ENCODE measurements at regions not wholly inside any gene's neighbourhood (a gene's known extent, or its start where the extent isn't known, plus 50 kb on each side); places are given as distances from the start of the nearest gene placed in this dataset.

DNA sequence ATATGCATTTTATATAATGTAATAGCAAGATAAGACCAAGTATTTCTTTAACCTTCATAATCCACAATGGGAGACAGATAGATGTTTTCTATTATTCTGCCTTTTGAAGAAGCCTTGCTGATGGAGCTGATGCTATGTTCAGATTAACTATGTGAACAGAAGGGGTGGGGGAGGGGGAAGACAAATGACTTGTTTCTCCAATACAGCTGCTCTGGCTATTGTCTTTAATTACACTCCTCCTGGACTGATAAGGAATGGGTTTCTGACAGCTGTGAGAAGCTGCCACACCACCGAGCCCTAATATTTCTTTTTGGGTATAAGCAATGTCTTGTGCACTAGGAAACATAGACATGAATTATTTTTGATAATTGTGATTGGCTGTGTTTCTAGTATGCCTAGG, 62.0 kb downstream of the CAVIN4 start:
- ATAC-seq: no peak
- no peaks in the 10 kb centered on the region for H3K9me2 ChIP-seq (replicated peaks; ENCODE audit: low read length)

DNA sequence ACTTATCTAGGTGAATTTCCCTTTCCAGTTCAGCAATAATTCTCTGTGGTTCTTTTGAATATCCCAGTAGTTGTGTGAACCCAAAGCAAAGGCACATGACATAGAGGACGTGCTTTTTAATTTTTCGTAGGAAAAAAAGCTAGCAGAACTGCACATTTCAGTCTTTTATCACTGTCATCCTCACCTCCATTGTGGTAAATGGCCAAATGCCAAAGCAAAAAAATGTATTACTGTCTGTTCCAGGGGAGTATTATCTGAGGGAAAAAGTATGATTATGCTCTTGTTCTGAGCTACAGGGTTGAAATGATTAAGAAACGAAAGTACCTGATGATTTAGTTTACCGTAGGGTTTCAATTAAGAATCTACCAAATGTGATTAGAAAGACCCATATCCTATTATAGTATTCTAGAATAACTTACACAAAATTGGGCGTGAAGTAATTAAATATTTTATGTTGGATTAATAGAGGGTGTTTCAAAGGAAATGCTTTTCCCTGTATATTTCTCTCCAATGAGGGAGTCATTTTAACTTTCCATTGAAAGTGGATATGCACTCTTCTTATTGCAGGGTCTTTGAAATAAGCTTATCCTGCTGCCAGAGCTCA, 62.7 kb downstream of the CAVIN4 start:
- Histone ChIP-seq H3K79me2 (ENCODE audit: low read length) (no peaks in the 10 kb centered on the region), H4K20me1 (ENCODE audit: low read length) (no peaks in the 10 kb centered on the region), H3K9me3 (ENCODE audit: low read length) (no peaks in the 10 kb centered on the region), H3K9ac (ENCODE audit: low read length) (no peak overlapping the region), H3K27ac (ENCODE audit: low read length) (no peak overlapping the region), H3F3A (ENCODE audit: low read length, unreplicated experiment) (no peaks in the 10 kb centered on the region), H2AFZ (ENCODE audit: low read length) (no peak overlapping the region), H3K27me3 (ENCODE audit: low read length) (no peaks in the 10 kb centered on the region), H3K36me3 (ENCODE audit: low read depth, low read length) (no peaks in the 10 kb centered on the region), H3K4me2 (ENCODE audit: low read length) (no peak overlapping the region), H3K4me3 (ENCODE audit: low read length) (no peak overlapping the region), H3K4me1 (ENCODE audit: insufficient read depth, low read length) (no peaks in the 10 kb centered on the region), H3K9me2 (replicated peaks; ENCODE audit: low read length) (no peaks in the 10 kb centered on the region)
- TF ChIP-seq, protein P1, sequence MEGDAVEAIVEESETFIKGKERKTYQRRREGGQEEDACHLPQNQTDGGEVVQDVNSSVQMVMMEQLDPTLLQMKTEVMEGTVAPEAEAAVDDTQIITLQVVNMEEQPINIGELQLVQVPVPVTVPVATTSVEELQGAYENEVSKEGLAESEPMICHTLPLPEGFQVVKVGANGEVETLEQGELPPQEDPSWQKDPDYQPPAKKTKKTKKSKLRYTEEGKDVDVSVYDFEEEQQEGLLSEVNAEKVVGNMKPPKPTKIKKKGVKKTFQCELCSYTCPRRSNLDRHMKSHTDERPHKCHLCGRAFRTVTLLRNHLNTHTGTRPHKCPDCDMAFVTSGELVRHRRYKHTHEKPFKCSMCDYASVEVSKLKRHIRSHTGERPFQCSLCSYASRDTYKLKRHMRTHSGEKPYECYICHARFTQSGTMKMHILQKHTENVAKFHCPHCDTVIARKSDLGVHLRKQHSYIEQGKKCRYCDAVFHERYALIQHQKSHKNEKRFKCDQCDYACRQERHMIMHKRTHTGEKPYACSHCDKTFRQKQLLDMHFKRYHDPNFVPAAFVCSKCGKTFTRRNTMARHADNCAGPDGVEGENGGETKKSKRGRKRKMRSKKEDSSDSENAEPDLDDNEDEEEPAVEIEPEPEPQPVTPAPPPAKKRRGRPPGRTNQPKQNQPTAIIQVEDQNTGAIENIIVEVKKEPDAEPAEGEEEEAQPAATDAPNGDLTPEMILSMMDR (conservative IDR thresholded peaks at IDR 0.05; ENCODE audit: low read depth, low read length): no peak
- TF ChIP-seq EZH2phosphoT487 (IDR thresholded peaks at IDR 0.05; ENCODE audit: borderline replicate concordance, low read length) (no peak), EZH2 (IDR thresholded peaks at IDR 0.05; ENCODE audit: low read length, unreplicated experiment) (no peak)
- CTCF ChIA-PET: no interaction called here
- no peak for ATAC-seq
- intact Hi-C loops (cut with micrococcal nuclease): no loop called here
- no peak for DNase-seq
- no TSS peak for BruUV-seq (replicated peaks)
- POLR2A ChIA-PET (ENCODE audit: unreplicated experiment): no interaction called here

More for the DNA sequence above, 62.0 kb downstream of the CAVIN4 start:
- Histone ChIP-seq H4K20me1 (ENCODE audit: low read length) (no peaks in the 10 kb centered on the region), H3K4me3 (ENCODE audit: low read length) (no peak overlapping the region), H3K9me3 (ENCODE audit: low read length) (no peaks in the 10 kb centered on the region), H3K27me3 (ENCODE audit: low read length) (no peaks in the 10 kb centered on the region), H3K9ac (ENCODE audit: low read length) (no peak overlapping the region), H3K4me2 (ENCODE audit: low read length) (no peak overlapping the region), H3K4me1 (ENCODE audit: insufficient read depth, low read length) (no peaks in the 10 kb centered on the region), H3F3A (ENCODE audit: low read length, unreplicated experiment) (no peaks in the 10 kb centered on the region), H3K79me2 (ENCODE audit: low read length) (no peaks in the 10 kb centered on the region), H2AFZ (ENCODE audit: low read length) (no peak overlapping the region), H3K27ac (ENCODE audit: low read length) (no peak overlapping the region), H3K36me3 (ENCODE audit: low read depth, low read length) (no peaks in the 10 kb centered on the region)
- POLR2A ChIA-PET (ENCODE audit: unreplicated experiment): no interaction called here
- BruUV-seq (replicated peaks): no TSS peak
- DNase-seq: no peak
- TF ChIP-seq, protein P1 (conservative IDR thresholded peaks at IDR 0.05; ENCODE audit: low read depth, low read length): no peak
- TF ChIP-seq EZH2 (IDR thresholded peaks at IDR 0.05; ENCODE audit: low read length, unreplicated experiment) (no peak), EZH2phosphoT487 (IDR thresholded peaks at IDR 0.05; ENCODE audit: borderline replicate concordance, low read length) (no peak)
- CTCF ChIA-PET: no interaction called here
- intact Hi-C loops (cut with micrococcal nuclease): no loop called here

DNA sequence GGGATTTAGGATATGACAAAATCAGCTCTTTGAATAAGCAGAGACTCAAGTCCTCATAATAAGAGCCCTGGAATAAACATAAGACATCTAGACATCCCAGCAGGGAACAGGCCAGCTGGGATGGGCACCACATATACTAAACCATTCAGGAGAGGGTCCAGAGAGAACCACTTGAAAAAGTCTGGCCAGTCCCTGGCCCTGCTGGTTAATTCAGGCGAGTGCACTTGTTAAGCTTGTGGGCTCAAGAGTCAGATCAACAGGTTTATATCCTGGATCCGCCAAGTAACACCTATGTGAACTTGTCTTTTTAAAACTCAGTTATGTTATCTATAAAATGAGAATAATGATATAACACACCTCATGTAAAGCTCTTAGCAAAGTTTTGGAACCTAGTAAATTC, 63.3 kb downstream of the CAVIN4 start:
- no peaks in the 10 kb centered on the region for H3K36me3 ChIP-seq (ENCODE audit: low read depth, low read length)
- no peaks in the 10 kb centered on the region for H3K79me2 ChIP-seq (ENCODE audit: low read length)
- CTCF ChIA-PET: no interaction called here
- no peaks in the 10 kb centered on the region for H3K9me2 ChIP-seq (replicated peaks; ENCODE audit: low read length)
- POLR2A ChIA-PET (ENCODE audit: unreplicated experiment): no interaction called here
- H3K27me3 ChIP-seq (ENCODE audit: low read length): no peaks in the 10 kb centered on the region
- ATAC-seq (no peak), DNase-seq (no peak)
- intact Hi-C loops (cut with micrococcal nuclease): no loop called here
- no peak overlapping the region for H3K27ac ChIP-seq (ENCODE audit: low read length)
- no peak overlapping the region for H3K9ac ChIP-seq (ENCODE audit: low read length)
- H3K4me3 ChIP-seq (ENCODE audit: low read length): no peak overlapping the region
- H4K20me1 ChIP-seq (ENCODE audit: low read length): no peaks in the 10 kb centered on the region
- H3K9me3 ChIP-seq (ENCODE audit: low read length): no peaks in the 10 kb centered on the region
- no peaks in the 10 kb centered on the region for H3F3A ChIP-seq (ENCODE audit: low read length, unreplicated experiment)
- TF ChIP-seq, protein P1 (conservative IDR thresholded peaks at IDR 0.05; ENCODE audit: low read depth, low read length): no peak
- H3K4me2 ChIP-seq (ENCODE audit: low read length): no peak overlapping the region
- no peak overlapping the region for H2AFZ ChIP-seq (ENCODE audit: low read length)
- no peaks in the 10 kb centered on the region for H3K4me1 ChIP-seq (ENCODE audit: insufficient read depth, low read length)
- no TSS peak for BruUV-seq (replicated peaks)

Measured in PC-3 (cell line).